ENCODE measurements at regions not wholly inside any gene's neighbourhood (a gene's known extent, or its start where the extent isn't known, plus 50 kb on each side); places are given as distances from the start of the nearest gene placed in this dataset.

DNA sequence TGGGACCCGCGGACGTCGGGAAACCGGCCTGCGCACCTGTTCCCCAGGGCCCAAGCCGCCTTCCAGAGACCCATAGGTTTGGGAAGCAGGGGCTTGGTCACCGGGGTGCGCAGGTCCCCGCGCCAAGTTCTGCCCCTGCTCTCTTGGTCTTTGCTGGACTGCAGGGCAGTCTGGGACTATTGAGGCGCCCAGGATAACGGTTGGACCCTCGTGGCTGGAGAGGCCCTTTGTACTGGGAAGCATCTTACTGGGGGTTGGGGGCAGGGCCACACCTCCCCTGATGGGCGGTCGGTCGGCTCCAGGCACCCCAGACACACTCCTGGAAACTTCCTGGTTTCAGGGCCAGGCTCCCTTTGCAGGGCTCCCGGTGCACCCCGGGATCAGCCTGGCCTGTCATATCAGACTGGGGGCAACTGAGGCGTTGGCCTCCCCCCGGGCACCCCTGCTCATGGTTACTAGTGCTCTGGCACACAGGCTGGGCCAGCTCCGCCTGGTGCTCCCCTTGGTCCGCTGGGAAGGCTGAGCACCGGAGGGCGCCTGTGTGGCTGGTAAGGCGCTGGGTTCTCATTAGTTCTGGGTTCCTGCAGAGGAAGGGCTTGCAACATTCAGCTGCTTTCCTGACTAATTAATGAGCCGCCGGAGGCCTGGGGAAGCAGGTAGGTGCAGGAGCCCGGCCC is 1250.5 kb downstream of the BRD1 start:
- no peak for DNase-seq (ENCODE audit: low read depth)

DNA sequence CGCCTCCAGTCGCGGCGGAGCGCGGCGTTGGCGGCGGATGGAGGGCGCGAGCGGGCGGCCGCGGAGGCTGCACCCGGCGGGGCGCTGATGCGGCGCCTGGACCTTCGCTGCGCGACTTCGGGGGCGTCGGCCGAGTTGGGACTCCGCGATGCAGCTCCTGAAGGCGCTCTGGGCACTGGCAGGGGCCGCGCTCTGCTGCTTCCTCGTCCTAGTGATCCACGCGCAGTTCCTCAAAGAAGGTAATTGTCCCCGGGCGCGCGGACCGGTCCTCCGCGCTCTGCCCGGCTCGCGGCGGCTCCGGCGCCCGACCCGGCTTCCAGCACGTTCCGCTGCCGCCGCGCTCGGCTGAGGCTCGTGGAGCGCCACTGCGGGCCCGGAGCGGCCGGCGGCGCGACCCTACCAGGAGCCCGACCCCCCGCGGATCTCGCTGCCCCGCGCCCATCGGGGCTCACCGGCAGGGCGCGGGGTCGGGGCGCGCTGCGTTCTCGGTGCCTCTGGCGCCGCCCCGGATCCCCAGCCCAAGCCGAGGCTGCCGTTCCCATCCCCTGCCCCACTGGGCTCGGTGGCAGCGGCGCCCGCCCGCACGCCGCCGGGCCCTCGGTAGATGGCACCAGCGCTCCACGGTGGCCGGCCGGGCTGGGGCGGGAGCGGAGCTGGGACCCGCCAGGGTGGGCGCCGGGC is 1251.2 kb downstream of the BRD1 start:
- DNase-seq (ENCODE audit: low read depth), result no peak

DNA sequence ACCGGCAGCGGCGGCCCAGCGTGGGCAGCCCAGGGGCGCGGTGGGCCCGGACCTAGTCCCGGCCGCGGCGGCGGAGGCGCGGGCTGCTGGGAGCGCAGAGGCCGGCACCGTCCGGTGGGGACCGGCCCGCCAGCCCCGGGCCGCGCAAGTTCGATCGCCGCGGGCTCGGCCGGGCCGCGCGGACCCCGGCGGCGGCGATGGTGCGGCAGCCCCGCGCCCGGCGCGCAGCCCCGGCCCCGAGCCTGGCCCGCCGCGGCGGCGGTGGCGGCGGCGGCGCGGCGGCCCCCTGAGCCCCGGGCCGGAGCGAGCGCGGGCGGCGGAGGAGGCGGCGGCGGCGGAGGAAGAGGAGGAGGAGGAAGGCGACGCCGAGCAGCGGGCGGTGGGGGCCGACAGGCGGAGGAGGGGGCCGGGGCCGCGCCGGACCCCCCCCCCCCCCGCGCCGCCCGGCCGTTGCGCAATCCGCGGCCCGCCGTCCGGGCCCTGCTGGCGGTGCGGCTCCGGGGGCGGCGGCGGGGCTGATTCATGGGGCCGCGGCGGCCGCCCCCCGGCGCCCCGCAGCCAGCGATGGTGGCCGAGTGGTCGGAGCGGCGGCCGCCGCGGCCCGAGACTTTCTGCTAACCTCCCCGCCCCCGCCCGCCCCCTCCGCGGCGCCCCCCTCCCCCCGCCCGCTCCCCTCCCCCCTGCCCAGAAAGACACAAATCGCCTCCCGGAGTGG is 1251.9 kb downstream of the BRD1 start:
- no peak for DNase-seq (ENCODE audit: low read depth)

DNA sequence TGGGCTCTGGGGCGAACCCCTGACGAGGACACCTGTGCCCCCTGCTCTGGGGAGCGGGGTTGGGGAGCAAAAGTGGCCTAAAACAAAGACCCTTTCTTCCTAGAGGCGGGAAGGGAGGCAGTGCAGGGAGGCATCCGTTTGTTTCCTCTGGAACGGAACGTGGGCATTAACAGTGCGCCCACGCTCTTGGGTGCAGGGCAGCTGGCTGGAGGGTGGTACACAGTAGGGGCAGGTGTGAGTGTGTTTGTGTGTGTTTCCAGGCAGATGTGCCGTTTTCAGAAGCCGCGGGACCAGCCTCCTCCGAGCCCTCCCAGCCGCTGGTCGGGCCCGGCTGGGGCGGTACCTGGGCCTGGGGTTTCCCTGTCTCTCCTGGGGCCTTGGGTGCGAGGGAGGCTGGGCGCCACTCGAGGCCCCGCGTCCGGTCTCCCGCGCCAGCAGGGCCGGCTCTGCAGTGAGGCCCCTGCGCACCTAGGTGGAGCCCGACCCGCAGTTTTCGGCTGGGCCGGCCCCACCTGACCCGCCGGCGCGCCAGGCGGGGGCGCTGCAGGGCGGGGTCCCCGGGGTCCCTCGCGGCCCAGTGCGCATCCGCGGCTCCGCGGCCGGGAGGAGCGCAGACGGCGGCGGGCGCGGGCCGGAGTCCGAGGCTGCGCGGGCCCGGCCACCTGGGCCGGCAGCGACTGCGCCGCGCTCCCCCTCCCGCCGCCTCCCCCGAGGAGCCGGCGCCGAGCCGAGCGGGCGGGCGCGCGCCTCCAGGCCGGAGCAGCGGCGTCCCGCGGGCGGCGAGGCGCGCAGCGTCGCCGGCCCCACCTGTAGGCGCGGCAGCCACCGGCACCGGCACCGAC is 1252.7 kb downstream of the BRD1 start:
- DNase-seq (ENCODE audit: low read depth), result no peak

DNA sequence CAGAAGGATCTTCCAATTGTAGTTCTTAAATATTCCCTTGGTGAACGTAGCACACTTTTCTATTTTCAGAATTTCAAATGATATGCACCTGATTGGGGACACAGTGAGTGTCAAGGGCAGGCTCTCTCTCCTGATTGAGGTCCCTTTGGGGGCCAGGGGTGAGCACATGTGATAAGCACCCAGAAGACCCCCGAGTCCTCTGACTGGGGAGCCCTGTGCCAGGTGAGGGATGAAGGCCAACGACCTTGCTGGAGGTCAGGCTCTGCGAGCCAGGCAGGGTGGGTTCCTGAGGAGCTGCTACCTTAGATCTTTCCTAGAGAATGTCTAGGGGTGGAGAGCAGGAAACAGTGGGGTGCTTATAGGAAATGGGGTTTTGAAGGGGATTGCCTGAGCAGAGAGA is 1253.9 kb downstream of the BRD1 start:
- no peak for DNase-seq (ENCODE audit: low read depth)

DNA sequence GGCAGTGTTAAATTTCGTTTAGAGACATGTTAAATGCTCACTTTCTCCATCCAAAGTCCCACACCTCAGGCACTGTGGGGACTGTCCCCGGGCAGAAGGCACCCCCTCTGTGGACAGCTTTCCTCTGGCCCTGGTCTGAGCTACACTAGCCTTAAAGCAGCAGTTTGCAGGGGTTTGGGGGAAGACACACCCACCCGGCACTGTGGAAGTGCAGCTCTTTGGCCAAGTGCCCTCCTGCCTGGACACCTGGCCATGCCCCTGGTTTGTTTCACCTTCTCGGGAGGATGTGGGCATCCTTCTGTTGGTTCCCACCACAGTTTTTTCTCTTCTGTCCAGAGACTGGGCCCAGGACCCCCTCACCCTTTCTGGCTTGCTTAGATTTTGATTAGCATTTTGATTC is 1254.7 kb downstream of the BRD1 start:
- DNase-seq (ENCODE audit: low read depth), result no peak

DNA sequence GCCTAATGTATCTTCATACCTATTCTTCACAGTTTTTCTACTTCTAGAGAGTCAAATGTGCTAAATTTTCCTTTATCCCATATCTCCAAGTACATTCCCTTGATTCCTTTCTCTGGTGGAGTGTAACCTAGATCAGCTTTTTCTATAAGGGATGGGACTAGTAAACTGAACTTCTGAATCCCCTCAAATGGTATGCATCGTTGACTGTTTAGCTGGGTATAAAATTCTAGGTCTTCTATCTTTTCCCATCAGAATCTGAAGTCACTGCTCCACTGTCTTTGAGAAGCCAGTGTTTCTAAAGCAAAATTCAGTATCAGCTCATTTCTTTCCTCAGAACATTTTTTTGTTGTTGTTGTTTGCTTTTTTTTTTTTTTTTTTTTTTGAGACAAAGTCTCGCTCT is 1256.8 kb downstream of the BRD1 start:
- DNase-seq (ENCODE audit: low read depth), result no peak

DNA sequence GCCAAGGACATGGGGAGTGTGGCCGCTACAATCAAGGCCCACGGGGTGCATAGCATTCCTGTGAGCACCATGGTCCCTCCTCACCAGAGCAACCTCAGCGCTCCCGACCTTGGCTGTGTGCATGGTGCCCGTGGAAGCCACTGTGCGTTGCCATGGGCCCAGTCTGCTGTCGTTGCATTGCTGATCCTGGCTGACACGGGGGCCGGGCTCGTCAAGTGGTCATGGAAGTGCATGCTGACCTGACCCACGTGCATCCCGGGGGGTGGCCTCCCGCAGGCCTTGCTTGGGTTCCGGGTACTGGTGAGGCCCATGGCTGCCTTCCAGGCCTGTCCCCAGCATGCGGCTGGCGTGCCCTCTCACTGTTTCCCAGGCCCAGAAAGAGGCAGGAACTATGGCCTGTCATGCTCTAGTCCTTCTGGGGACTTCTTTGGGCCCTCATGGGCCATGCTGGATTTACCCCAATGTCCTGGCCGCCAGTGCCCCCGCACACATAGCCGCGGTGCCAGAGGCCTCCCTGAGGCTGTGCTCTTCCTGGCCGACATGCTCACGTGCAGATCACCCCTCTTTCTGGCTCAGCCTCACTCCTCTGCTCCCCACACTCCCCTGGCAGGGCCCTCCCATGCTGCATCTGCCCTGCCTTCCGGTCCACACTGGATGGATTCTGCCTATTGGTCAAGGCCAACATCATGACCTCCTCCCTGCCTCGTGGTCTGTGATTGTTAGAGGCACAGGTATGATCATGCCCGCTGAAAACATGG is 1258.0 kb downstream of the BRD1 start:
- no peak for DNase-seq (ENCODE audit: low read depth)

DNA sequence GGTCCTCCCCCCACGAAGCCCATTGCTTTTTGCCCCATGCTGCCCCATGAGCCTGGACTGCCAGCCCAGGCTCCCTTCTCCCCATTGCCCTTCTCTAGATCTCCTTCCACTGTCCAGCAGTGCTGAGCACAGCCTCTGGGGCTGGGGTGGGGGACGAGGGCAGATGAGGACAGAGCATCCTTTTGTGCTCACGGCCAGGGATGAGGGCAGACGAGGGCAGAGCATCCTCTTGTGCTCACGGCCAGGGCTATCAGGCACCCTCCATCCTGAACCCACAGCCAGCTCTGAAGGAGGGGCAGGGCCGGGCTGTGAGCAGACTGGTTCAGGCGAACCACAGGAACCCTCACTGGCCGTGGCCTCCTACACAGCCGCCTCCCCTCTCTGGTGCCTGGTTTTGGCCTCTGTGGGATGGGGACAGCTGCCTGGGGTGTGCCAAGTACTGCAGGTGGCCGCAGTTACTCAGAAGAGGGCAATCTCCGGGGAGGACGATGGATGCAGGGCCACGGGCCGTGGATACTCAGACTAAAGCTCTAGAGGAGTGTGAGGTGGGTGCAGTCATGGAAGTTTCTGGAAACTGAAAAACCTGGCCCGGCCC is 1258.8 kb downstream of the BRD1 start:
- DNase-seq (ENCODE audit: low read depth), result no peak

DNA sequence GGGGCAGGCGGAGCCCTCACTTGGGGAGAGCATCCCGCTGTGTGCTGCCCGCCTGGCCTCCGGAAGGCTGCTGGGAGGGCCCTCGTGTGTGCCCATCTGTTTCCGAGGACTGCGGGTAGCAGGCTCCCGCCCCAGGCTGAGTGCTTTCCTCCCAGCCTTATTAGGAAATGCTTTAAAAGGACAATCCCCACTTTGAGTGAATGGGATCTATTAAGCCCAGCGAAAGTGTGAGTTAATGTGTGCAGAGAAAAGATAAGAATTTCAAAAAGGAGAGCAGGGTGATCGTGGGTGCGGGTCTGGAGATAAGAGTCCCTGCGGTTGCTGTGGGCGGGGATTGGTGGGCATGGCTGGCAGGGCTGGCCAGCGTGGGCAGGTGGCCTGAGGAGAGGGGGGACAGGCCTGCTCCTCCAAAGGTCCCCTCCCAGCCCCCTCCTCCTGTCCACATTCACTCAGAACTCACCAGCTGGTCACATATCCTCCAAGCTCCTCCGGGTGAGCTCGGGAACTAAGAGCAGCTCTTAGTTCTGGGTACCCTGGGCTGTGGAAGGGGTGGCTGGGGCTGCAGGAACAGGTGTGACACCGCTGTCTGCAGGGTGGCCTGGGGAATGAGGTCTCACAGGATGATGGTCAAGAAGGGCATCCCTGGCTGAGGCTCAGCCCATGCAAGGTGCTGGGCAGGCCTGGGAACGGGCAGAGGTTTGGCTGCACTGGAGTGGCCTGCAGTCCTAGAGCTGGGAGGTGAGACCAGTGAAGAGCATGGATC is 1260.3 kb downstream of the BRD1 start:
- DNase-seq (ENCODE audit: low read depth), result no peak

DNA sequence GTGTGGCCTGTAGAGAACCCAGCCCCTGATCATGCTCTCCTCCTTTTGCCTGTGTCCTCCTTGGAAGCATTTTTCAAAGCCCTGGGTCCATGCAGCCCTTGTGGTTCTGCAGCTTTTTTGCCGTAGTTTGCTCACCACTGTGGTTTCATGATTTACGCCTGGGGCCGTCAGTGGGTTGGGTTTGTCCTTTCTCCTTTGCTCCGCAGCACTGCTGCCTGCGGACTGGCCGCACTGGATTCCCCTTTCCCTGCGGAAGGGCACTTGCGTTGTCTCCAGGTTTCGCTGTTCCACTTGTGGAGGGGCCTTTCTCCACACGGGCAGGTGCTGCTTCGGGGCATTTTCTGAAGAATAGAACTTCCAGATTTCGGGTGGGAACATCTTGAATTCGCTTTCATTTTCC is 1260.9 kb downstream of the BRD1 start:
- no peak for DNase-seq (ENCODE audit: low read depth)

DNA sequence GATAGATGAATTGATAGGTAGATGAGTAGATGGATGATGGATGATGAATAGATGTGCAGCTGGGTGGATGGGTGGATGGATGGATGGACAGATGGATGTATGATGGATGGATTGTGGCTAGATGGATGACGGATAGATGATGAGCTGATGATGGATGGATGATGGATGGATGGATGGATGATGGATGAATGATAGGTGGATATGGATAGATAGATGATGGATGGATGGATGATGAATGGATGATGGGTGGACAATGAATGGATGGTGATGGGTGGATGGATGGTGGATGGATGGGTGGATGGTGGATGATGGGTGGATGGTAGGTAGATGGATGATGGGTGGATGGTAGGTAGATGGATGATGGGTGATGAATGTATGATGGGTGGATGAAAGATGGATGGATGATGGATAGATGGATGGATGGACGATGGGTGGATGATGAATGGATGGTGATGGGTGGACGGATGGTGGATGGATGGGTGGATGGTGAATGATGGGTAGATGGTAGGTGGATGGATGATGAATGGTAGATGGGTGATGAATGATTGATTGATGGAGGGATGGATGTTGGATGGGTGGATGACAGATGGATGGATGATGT is 1261.7 kb downstream of the BRD1 start:
- DNase-seq (ENCODE audit: low read depth), result no peak

DNA sequence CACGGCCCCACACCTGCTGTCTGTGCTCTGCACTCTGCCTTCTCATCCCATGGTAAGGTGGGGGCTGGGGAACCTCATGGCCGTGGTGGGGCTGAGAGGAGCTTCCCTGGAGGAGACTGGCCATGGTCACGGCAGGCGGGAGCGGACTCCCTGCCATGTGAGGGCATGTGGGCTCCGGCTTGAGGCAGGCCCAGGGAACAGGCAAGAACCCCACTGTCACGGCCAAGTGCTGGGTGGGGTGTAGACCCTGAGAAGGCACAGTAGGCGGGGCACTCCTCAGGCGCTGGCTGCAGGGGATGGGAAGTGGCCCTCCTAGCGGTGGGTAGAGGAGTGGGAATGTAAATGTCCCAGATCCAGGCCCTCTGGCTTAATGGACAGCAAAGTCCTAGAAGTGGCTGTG is 1262.7 kb downstream of the BRD1 start:
- no peak for DNase-seq (ENCODE audit: low read depth)

DNA sequence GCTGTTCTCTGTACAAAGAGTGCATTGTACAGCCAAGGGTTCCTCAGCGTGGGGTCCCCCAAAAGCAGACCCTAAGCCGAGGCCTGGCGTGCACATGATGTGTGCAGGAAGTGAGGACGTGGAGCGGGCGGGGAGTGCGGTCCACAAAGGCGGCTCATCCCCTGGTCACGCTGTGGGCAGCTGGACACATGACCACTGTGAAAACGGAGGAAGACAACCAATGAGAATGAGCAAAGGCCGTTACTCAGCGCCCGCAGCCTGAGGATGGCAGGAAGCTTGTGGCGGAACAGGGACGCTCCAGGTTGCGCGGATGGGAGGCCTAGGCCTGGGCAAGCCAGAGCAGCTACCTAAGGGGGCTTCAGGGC is 1263.7 kb downstream of the BRD1 start:
- DNase-seq (ENCODE audit: low read depth), result no peak

DNA sequence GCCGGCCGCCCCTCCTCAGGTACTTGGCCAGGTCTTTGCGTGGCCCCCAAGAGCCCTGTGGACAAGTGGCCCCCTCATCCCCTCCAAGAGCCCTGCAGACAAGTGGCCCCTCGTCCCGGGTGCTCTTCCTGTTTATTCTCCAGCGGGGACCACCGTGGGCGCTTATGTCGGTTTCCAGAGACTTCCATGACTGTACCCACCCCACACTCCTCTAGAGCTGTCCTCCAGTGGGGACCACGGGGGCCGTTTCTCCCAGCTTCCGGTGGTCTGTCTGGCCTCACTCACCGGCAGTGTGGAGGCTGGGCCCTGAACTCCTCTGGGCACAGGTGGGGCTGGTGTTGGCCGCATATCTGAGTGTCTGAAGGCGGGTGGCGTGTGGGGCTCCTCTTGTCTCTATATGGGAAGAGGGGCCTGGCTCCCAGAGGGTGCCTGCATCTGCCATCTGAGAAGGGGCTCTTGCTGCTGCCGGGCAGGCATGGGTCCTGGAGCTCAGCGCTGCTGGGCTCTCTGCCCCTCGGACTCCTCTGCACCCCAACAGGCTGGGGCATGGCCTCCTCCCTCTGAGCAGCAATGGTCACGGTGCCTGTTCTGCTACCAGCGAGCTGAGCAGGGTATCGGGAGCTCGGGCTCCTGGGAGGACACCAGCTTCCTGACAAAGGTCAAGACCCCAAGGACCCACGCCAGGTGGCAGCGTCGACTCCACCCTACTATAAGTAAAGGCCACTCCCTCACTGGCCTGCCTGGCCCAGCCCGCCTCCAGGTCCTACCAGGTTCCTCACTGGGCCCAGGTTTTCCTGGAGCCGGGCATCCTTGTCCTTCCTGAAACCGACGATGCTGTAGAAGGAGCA is 1264.3 kb downstream of the BRD1 start:
- no peak for DNase-seq (ENCODE audit: low read depth)

DNA sequence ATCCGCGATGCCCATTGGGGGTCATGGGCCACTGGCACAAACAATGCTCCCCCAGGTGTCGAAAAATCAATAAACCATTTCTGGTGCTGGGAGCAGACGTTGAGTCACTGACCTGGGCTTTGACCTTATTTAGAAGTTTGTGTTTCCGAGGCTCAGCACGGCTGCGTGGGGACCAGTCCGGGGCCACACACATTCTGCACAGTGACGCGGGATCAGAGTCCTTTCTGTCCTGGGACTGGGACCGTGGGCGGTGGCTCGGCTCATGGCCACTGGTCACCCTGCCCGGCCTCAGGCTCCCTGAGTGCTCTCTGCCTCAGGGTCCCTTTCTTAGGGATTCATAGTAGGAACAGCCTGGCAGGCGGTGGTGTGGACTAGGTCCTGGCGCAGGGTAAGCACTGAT is 1266.0 kb downstream of the BRD1 start:
- no peak for DNase-seq (ENCODE audit: low read depth)

DNA sequence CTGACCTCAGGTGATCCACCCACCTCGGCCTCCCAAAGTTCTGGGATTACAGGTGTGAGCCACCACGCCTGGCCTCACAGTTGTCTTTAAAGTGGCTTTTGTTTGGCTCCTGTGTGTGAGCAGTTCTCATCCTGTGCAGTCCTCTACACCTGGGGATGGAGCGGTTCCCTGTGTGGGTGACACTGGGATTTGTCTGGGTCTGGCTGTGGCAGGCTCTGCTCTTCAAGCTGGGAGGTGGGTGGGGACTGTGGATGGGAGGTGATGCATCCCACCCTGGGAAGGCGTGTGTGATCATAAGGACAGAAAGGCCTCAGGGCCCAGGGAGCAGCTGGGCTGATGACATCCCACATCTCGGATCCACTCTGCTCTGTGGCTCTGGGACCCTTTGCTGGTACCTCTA is 1266.8 kb downstream of the BRD1 start:
- no peak for DNase-seq (ENCODE audit: low read depth)

DNA sequence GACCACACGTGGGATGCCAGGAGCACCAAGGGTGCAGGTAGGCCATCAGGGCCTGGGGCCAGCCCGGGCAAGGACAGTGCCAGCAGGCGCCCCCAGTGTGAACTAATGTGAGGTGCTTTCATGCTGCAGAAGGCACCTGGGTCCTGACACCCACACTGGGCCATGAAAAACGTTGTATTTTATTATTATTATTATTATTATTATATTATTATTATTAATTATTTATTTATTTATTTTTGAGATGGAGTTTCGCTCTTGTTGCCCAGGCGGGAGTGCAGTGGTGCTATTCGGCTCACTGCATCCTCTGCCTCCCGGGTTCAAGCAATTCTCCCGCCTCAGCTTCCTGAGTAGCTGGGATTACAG is 1267.3 kb downstream of the BRD1 start:
- no peak for DNase-seq (ENCODE audit: low read depth)

DNA sequence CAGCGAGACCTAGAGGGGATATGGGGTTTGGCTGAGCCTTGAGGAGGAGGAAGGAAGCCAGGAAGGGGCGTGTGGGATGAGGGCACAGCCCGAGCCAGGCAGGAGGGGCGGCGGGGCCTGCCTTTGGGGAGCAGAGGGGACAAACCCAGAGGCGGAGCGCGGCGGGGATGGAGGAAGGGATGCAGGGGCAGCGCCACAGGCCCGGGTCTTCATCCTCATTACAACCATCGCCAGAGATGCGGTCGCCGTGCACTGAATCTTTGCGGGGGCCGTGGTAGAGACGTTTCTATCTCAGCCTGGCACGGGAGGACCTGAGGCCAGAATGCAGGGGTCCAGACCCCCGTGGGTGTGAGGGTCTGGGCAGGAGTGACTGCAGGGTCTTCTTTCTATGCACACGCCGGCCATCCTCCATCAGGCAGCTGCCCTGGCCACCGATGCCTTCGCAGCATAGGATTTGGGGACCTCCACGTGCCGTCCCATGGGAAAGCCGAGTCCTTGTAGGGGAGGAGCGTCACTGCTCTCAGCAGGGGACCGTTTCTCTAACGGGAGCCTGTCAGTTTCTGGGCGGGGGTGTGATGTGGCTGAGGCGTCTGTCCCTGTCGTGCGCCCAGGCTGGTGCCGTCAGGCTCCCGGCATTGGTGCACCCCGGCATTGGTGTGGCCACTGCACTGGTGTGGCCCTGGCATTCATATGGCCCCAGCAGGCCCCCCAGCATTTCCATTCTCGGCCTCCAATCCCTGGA is 1267.9 kb downstream of the BRD1 start:
- DNase-seq (ENCODE audit: low read depth), result no peak
